SK-N-SH (cell line): ENCODE measurements at regions not wholly inside any gene's neighbourhood (a gene's known extent, or its start where the extent isn't known, plus 50 kb on each side); places are given as distances from the start of the nearest gene placed in this dataset.

Experiments used
- CTCF ChIA-PET: fragments of 300-600, 350-600 bp; formaldehyde crosslinking; extraction: SDS; loops from one replicate; lab custom pipeline; 2021; lab: Yijun Ruan, JAX
- POLR2A ChIA-PET: fragments of 350-600 bp; sonication (Branson Sonifier 250); formaldehyde crosslinking; extraction: SDS; loops from one replicate; lab custom pipeline; 2020; ENCODE audit warnings: antibody characterized with exemption, inconsistent platforms; lab: Yijun Ruan, JAX
- DNase-seq: peaks from one replicate; pipeline ENCODE4 v3.0.0; 2012
- H2AFZ ChIP-seq: fragments of 200-600 bp; sonication (generic); 2 replicates; pipeline ENCODE4 v1.8.1; 2016; ENCODE audit warnings: antibody characterized with exemption, mild to moderate bottlenecking, low read depth
- H3F3A ChIP-seq: fragments of 200-600 bp; sonication (generic); replicated peaks from 2 replicates; pipeline ENCODE3; 2016; ENCODE audit warnings: antibody characterized with exemption, mild to moderate bottlenecking; ENCODE audit not compliant: insufficient read depth
- H3K27ac ChIP-seq, 2 experiments: fragments of 200-500 bp in 1 of 2; fragments of 200-600 bp in 1 of 2; sonication (Bioruptor generic) in 1 of 2; sonication (generic), shearing (Covaris generic) in 1 of 2; 2 replicates each; pipeline versions ENCODE4 v1.5.1 to v1.6.1; 2014 to 2016; ENCODE audit warnings: low read depth in 2 of 2, inconsistent platforms in 1 of 2, low read length in 1 of 2, mild to moderate bottlenecking in 1 of 2, mixed read lengths in 1 of 2
- H3K27me3 ChIP-seq: fragments of 200-600 bp; sonication (generic), shearing (Covaris generic); 2 replicates; pipeline ENCODE4 v1.6.1; 2016; ENCODE audit warnings: mixed run types; ENCODE audit not compliant: insufficient read depth
- H3K36me3 ChIP-seq, 2 experiments: fragments of 200-500 bp in 1 of 2; fragments of 200-600 bp in 1 of 2; sonication (Bioruptor generic) in 1 of 2; sonication (generic) in 1 of 2; replicated peaks in 1 of 2; 2 replicates each; pipeline versions ENCODE3 to v1.5.1; 2014 to 2016; ENCODE audit warnings: low read length in 1 of 2, mild to moderate bottlenecking in 1 of 2; ENCODE audit not compliant: insufficient read depth in 2 of 2, control insufficient read depth in 1 of 2
- H3K4me1 ChIP-seq, 2 experiments: fragments of 200-500 bp in 1 of 2; fragments of 200-600 bp in 1 of 2; sonication (Bioruptor generic) in 1 of 2; sonication (generic), shearing (Covaris generic) in 1 of 2; 2 replicates each; pipeline versions ENCODE4 v1.5.1 to v1.6.1; 2014 to 2016; ENCODE audit warnings: low read depth in 1 of 2, low read length in 1 of 2, mixed run types in 1 of 2; ENCODE audit not compliant: insufficient read depth in 2 of 2, control insufficient read depth in 1 of 2
- H3K4me2 ChIP-seq: fragments of 200-600 bp; sonication (generic), shearing (Covaris generic); 2 replicates; pipeline ENCODE4 v1.6.1; 2017; ENCODE audit warnings: mixed run types
- H3K4me3 ChIP-seq, 2 experiments: fragments of 200-500 bp in 1 of 2; fragments of 200-600 bp in 1 of 2; sonication (Bioruptor generic) in 1 of 2; sonication (generic), shearing (Covaris generic) in 1 of 2; 2 replicates each; pipeline versions ENCODE4 v1.5.1 to v1.8.1; 2014 to 2016; ENCODE audit warnings: low read depth in 2 of 2, inconsistent platforms in 1 of 2, low read length in 1 of 2, mild to moderate bottlenecking in 1 of 2, mixed read lengths in 1 of 2, moderate library complexity in 1 of 2
- H3K79me2 ChIP-seq: fragments of 200-600 bp; sonication (generic); 2 replicates; pipeline ENCODE4 v1.8.1; 2017; ENCODE audit warnings: mild to moderate bottlenecking; ENCODE audit not compliant: insufficient read depth
- H3K9ac ChIP-seq: fragments of 200-600 bp; sonication (generic); 2 replicates; pipeline ENCODE4 v1.6.1; 2017; ENCODE audit warnings: mixed run types
- H3K9me2 ChIP-seq: fragments of 200-600 bp; sonication (generic); 2 replicates; pipeline ENCODE4 v1.6.1; 2017; ENCODE audit warnings: mixed run types
- H3K9me3 ChIP-seq: fragments of 200-600 bp; sonication (generic); 2 replicates; pipeline ENCODE4 v1.6.1; 2017; ENCODE audit warnings: mixed run types, mild to moderate bottlenecking, moderate library complexity
- H4K20me1 ChIP-seq: fragments of 200-600 bp; sonication (generic); 2 replicates; pipeline ENCODE4 v1.6.1; 2017; ENCODE audit warnings: mild to moderate bottlenecking, mixed run types; ENCODE audit not compliant: insufficient read depth
- CHD2 ChIP-seq: fragments of 150-350 bp; IDR thresholded peaks from 2 replicates; pipeline ENCODE4 v1.6.1; 2018; ENCODE audit warnings: low read length; ENCODE audit not compliant: partially characterized antibody
- EP300 ChIP-seq, 2 experiments: IDR thresholded peaks; 2 replicates each; pipeline versions ENCODE4 v1.4.0 to v1.6.1; 2012; ENCODE audit warnings: borderline replicate concordance in 1 of 2, low read depth in 1 of 2, low read length in 1 of 2
- EZH2phosphoT487 ChIP-seq: fragments of 200-600 bp; sonication (generic); IDR thresholded peaks from 2 replicates; pipeline ENCODE4 v1.6.1; 2017; ENCODE audit warnings: low read depth, mixed run types, mild to moderate bottlenecking, antibody characterized with exemption, moderate library complexity, borderline replicate concordance
- FOSL2 ChIP-seq: IDR thresholded peaks from 2 replicates; pipeline ENCODE4 v1.4.0; 2012; ENCODE audit warnings: low read depth, mild to moderate bottlenecking, moderate library complexity, borderline replicate concordance
- FOXM1 ChIP-seq: IDR thresholded peaks from 2 replicates; pipeline ENCODE4 v1.4.0; 2012; ENCODE audit warnings: low read depth, mild to moderate bottlenecking
- GATA2 ChIP-seq: sonication (generic); formaldehyde crosslinking; IDR thresholded peaks from 2 replicates; pipeline ENCODE4 v1.5.0; 2020; ENCODE audit warnings: mild to moderate bottlenecking, missing genetic modification reagents
- MXI1 ChIP-seq: IDR thresholded peaks from 2 replicates; pipeline ENCODE4 v1.6.1; 2012; ENCODE audit warnings: mild to moderate bottlenecking, low read depth, low read length, improper control_type of control experiment
- NFIC ChIP-seq: IDR thresholded peaks from 2 replicates; pipeline ENCODE4 v1.4.0; 2012; ENCODE audit warnings: borderline replicate concordance
- POLR2AphosphoS5 ChIP-seq: IDR thresholded peaks from 2 replicates; pipeline ENCODE4 v1.6.1; 2012; ENCODE audit warnings: low read depth, low read length
- RCOR1 ChIP-seq: fragments of 150-350 bp; IDR thresholded peaks from 2 replicates; pipeline ENCODE4 v1.6.1; 2017; ENCODE audit warnings: antibody characterized with exemption, low read length
- YY1 ChIP-seq: IDR thresholded peaks from 2 replicates; pipeline ENCODE4 v1.4.0; 2012; ENCODE audit warnings: low read depth, mild to moderate bottlenecking
- WGBS: methylation state at CpG from one replicate; pipeline ENCODE4 v1.1.6; 2017; ENCODE audit warnings: low lambda C conversion rate; 5-methylcytosine and 5-hydroxymethylcytosine counted together
- TF ChIP-seq, protein P1 (sequence below): IDR thresholded peaks from 2 replicates; pipeline ENCODE4 v1.6.1; 2012; ENCODE audit warnings: mild to moderate bottlenecking, low read depth, low read length, moderate library complexity
- TF ChIP-seq, protein P2 (sequence below): fragments of 200-600 bp; sonication (generic); IDR thresholded peaks from 2 replicates; pipeline ENCODE4 v1.6.1; 2017; ENCODE audit warnings: antibody characterized with exemption, mild to moderate bottlenecking, moderate library complexity
- TF ChIP-seq, protein P3 (sequence below): IDR thresholded peaks from 2 replicates; pipeline ENCODE4 v1.4.0; 2012; ENCODE audit warnings: low read depth, borderline replicate concordance
- TF ChIP-seq, protein P4 (sequence below): IDR thresholded peaks from 2 replicates; pipeline ENCODE4 v1.4.0; 2012; ENCODE audit warnings: low read depth
- TF ChIP-seq, protein P5 (sequence below): fragments of 150-350 bp; IDR thresholded peaks from 2 replicates; pipeline ENCODE4 v1.6.1; 2017; ENCODE audit warnings: antibody characterized with exemption, low read length, low read depth, borderline replicate concordance

DNA sequence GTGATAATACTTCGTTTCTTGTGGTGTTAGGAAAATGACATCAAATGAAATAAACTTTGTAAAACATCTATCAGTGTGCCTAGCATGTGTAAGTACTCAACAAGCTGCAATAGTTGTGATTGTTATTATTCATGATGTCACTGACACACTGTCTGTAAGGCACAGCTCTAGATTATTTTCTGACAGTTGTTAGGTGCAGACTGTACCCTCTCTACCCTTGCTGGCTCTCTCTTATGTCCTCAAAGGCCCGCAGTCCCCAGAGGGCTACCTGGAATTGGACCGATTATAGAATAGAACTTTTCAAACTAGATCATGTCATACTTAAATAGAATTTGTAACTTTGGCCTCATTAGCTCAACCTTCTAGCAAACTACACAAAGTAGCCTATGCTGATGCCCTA is 65.9 kb upstream of the VCAN start:
- Histone ChIP-seq H3K4me3 (no peak overlapping the region), H3K36me3 (no peaks in the 10 kb centered on the region), H3K9ac (no peak overlapping the region), H3F3A (no peaks in the 10 kb centered on the region), H4K20me1 (no peaks in the 10 kb centered on the region), H3K9me2 (no peaks in the 10 kb centered on the region), H3K79me2 (no peaks in the 10 kb centered on the region), H3K9me3 (no peaks in the 10 kb centered on the region), H3K27me3 (no peaks in the 10 kb centered on the region), H3K27ac (no peak overlapping the region), H3K4me1 (no peaks in the 10 kb centered on the region; a peak in 1 of 4 replicates), H3K4me2 (no peak overlapping the region), H2AFZ (no peak overlapping the region)
- ChIA-PET CTCF (interaction anchor here (1.0 kb wide), 1 partner anchor 1054 kb away, joined by 3 read pairs; no protein-coding TSS in a partner anchor), POLR2A (no interaction called here)
- no peak for DNase-seq
- 77% methylated on average over 3 of the region's 3 CpGs for WGBS
- no peak for TF ChIP-seq CHD2
- TF ChIP-seq, protein P1, sequence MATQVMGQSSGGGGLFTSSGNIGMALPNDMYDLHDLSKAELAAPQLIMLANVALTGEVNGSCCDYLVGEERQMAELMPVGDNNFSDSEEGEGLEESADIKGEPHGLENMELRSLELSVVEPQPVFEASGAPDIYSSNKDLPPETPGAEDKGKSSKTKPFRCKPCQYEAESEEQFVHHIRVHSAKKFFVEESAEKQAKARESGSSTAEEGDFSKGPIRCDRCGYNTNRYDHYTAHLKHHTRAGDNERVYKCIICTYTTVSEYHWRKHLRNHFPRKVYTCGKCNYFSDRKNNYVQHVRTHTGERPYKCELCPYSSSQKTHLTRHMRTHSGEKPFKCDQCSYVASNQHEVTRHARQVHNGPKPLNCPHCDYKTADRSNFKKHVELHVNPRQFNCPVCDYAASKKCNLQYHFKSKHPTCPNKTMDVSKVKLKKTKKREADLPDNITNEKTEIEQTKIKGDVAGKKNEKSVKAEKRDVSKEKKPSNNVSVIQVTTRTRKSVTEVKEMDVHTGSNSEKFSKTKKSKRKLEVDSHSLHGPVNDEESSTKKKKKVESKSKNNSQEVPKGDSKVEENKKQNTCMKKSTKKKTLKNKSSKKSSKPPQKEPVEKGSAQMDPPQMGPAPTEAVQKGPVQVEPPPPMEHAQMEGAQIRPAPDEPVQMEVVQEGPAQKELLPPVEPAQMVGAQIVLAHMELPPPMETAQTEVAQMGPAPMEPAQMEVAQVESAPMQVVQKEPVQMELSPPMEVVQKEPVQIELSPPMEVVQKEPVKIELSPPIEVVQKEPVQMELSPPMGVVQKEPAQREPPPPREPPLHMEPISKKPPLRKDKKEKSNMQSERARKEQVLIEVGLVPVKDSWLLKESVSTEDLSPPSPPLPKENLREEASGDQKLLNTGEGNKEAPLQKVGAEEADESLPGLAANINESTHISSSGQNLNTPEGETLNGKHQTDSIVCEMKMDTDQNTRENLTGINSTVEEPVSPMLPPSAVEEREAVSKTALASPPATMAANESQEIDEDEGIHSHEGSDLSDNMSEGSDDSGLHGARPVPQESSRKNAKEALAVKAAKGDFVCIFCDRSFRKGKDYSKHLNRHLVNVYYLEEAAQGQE = no peak

DNA sequence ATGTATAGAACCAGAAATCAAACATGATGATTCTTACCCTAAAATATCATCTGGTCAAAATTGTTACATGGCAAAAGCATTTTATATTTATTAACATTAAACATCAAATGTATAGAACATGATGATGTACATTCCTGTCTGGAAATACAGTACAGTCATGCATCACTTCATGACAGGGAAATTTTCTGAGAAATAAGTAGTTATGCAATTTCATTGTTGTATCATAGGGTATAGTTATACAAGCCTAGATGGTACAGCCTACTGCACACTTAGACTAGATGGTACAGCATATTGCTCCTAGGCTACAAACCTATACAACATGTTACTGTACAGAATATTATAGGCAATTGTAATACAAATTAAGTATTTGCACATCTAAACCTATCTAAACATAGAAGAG is 64.6 kb upstream of the VCAN start:
- Histone ChIP-seq H3K79me2 (no peaks in the 10 kb centered on the region), H3K4me3 (no peak overlapping the region), H3K9ac (no peak overlapping the region), H3F3A (no peaks in the 10 kb centered on the region), H3K4me2 (no peak overlapping the region), H4K20me1 (no peaks in the 10 kb centered on the region), H3K4me1 (no peaks in the 10 kb centered on the region; a peak in 1 of 4 replicates), H3K27ac (no peak overlapping the region), H3K9me3 (no peaks in the 10 kb centered on the region), H3K36me3 (no peaks in the 10 kb centered on the region), H3K27me3 (no peaks in the 10 kb centered on the region), H3K9me2 (no peaks in the 10 kb centered on the region), H2AFZ (no peak overlapping the region)
- DNase-seq = no peak
- POLR2A ChIA-PET = no interaction called here
- CTCF ChIA-PET = no interaction called here
- TF ChIP-seq CHD2 (no peak), GATA2 (CRISPR knock-in tag) (no peak), FOSL2 (no peak), POLR2AphosphoS5 (no peak), RCOR1 (no peak), EP300 (IDR thresholded peaks at IDR 0.05; ENCODE audit: borderline replicate concordance in 1 of 2, low read depth in 1 of 2, low read length in 1 of 2) (no peak), MXI1 (no peak), YY1 (no peak), EZH2phosphoT487 (no peak), FOXM1 (no peak), NFIC (no peak)
- TF ChIP-seq, protein P2, sequence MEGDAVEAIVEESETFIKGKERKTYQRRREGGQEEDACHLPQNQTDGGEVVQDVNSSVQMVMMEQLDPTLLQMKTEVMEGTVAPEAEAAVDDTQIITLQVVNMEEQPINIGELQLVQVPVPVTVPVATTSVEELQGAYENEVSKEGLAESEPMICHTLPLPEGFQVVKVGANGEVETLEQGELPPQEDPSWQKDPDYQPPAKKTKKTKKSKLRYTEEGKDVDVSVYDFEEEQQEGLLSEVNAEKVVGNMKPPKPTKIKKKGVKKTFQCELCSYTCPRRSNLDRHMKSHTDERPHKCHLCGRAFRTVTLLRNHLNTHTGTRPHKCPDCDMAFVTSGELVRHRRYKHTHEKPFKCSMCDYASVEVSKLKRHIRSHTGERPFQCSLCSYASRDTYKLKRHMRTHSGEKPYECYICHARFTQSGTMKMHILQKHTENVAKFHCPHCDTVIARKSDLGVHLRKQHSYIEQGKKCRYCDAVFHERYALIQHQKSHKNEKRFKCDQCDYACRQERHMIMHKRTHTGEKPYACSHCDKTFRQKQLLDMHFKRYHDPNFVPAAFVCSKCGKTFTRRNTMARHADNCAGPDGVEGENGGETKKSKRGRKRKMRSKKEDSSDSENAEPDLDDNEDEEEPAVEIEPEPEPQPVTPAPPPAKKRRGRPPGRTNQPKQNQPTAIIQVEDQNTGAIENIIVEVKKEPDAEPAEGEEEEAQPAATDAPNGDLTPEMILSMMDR = no peak
- TF ChIP-seq, protein P1 = no peak
- TF ChIP-seq, protein P3, sequence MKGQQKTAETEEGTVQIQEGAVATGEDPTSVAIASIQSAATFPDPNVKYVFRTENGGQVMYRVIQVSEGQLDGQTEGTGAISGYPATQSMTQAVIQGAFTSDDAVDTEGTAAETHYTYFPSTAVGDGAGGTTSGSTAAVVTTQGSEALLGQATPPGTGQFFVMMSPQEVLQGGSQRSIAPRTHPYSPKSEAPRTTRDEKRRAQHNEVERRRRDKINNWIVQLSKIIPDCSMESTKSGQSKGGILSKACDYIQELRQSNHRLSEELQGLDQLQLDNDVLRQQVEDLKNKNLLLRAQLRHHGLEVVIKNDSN = no peak
- TF ChIP-seq, protein P4, sequence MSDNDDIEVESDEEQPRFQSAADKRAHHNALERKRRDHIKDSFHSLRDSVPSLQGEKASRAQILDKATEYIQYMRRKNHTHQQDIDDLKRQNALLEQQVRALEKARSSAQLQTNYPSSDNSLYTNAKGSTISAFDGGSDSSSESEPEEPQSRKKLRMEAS = no peak
- TF ChIP-seq, protein P5, sequence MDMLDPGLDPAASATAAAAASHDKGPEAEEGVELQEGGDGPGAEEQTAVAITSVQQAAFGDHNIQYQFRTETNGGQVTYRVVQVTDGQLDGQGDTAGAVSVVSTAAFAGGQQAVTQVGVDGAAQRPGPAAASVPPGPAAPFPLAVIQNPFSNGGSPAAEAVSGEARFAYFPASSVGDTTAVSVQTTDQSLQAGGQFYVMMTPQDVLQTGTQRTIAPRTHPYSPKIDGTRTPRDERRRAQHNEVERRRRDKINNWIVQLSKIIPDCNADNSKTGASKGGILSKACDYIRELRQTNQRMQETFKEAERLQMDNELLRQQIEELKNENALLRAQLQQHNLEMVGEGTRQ = no peak
